GM21528 (cell line): ENCODE measurements at regions not wholly inside any gene's neighbourhood (a gene's known extent, or its start where the extent isn't known, plus 50 kb on each side); places are given as distances from the start of the nearest gene placed in this dataset.

Experiments
- ATAC-seq: cut with Tn5 transposase; IDR thresholded peaks from one replicate; pipeline ENCODE4 v1.9.1; 2021; ENCODE audit warnings: mild to moderate bottlenecking, moderate library complexity; ENCODE audit not compliant: unreplicated experiment, low FRiP score

DNA sequence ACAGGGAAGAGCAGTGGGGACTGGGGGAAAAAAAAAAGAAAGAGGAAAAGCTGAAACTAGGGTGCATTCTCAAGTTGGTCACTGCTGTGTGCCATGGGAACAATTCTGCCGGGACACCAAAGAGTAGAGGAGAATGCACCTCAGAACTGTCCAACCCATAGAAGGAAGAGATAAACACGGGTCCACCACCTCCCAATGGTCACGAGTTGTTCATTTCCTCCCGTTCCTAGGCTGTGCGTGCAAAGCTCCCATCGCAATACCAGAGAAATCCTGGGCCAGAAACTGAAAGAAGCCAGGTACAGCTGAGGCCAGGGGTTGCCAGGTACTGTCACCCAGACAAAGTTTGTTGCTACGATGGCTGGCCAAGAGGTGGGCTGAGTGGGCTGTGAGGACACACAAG, 236.9 kb upstream of the ANKRD55 start:
- no peak for ATAC-seq

DNA sequence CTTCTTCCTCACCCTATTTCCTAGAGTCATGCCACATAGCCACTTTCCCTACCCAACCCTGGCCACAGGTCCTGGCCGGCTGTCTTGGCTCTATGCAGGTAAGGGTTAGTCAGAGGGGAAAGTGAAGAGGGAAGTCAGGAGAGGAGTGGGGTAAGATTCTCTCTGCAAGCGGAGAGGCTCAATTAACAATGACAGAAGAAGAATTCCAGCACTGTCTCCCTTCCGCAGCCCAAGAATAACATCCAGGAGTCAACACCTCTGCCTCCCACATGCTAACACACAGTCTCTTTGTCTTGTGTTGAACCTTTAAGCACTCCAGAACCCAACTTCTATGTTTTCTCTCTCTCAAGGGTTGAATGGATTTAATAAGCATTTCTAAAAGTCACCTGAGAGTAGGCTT, 235.1 kb upstream of the ANKRD55 start:
- ATAC-seq: no peak

DNA sequence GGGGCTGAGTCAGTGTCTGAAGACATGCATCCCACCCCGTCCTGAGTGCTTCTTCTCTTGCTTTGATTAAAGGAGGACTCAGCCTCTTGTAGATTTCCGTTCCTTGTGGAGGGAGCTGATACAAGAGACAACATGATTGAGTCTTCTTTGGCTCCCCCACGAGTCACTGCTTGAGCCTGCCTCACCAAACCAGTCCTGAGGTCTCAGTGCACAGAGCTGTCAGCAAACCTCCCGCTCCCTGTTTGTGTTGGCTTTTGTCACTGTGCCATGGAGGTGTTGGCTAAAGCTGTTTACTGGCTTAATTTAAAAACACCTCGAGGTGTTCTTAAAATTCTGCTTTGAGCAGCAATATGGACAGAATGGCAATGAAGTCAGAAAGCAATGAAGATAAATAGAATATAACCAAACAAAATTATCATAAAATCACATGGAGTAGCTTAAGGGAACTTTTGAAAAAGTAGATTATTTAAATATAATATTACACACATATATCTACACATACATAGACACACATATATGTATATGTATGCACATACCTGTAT, 234.1 kb upstream of the ANKRD55 start:
- no peak for ATAC-seq

DNA sequence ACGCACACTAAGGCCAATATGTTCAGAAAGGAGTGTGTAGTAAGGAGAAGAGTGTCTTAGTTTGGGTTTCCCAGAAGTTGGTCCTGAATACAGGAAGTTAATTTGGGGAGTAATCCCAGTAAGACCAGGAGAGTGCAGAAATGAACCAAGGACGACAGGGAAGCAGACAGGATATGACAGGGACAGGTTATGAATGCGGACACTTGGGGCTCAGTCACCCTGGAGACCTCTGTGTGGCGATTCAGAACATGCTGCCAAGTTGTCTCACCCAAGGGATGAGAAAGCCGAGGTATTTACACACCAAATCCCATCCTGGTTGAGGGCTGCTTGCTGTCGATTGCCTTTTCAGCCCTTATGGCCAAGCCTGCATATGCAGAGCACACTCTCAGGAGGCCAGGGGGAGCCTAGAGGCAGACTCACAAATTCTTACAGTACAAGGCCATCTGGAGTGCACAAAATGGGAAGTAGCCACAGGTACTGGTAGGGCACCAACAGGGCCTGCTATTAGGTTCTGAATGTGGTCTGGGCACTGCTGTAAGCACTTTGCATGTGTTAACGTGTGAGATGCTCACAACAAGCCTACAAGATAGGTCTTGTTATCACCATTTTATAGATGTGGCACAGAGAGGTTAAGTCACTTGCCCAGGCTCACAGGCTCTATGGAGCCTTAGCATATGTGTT, 233.1 kb upstream of the ANKRD55 start:
- no peak for ATAC-seq

DNA sequence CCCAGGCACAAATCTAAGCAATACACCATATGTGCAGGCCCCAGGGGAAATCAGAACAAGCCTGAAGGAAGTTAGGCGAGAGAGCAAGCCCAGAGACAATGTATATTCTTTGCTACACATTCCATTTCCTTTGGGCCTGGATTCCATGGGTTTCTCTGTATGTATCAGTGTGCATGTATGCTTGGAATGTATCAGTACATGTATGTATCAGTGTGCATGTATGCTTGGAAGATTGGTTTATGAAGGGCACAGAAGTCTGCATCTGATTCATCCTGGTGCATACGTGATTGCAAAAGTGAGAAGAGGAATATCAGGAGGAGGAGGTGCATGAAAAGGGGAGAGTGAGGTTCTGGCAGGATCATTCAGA, 232.6 kb upstream of the ANKRD55 start:
- no peak for ATAC-seq

DNA sequence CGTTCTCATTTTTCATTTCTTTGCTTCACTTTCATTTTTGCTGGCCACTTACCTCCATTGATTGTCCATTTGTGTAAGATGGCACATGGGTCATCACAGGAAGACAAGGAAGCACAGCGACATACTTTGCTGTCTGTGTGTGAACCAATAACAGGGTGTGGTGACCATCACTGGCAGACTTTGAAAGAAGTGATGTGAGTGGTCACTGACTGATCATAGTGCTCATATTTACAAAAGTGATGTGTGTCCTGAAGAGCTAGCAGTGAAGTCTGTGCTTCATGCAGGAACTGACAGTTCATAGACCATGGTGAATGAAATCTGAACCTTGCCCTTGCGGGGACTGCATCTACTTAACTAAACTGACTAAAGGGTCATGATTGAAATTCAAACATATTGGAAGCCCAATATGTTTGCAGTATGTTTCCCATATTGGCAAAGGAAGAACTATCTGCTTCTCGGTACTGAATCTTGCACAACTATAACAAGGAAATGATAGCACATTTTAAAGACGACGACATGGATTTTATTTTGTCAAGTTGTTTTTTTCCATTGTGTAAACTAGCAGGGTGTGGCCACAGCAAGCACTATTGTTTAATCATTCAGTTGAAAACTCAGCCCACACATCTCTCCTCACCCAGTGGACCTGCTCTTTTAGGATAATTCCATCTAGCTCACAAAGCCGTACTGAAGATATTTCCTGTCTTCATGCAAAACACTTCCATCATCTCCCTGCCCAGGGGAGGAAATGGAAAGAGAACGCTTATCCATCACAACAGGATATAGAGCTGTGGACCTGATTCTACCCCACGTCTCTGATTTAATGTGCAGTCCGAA, 232.0 kb upstream of the ANKRD55 start:
- no peak for ATAC-seq

DNA sequence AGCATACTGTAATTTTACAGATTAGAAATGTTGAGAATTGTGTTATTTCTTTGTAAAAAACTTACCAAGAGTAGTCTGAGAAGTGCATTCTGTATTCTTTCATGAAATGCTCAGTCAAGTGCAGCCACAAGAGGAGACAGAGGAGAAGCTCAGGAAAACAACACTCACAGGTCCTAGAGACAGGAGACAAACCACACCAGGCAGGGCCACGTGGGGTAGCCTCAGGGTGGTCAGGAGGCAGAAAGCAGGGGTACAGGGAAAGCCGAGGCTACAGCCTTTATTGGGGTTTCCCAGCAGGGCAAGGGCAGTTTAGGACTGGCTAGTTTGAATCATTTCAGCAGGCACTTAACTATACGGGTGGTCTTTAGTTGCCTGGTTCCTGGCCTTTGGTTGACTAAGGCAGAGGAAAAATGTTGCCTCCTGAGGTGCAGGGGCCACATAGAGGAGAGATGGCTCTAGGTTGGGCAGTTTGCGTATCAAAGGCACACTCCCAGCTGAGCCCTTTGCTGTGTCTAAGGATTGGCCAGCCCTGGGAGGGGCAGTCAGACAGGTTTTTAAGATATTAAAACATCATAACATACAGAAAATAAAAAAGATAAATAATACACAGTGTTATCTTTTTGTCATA, 230.9 kb upstream of the ANKRD55 start:
- ATAC-seq: no peak

DNA sequence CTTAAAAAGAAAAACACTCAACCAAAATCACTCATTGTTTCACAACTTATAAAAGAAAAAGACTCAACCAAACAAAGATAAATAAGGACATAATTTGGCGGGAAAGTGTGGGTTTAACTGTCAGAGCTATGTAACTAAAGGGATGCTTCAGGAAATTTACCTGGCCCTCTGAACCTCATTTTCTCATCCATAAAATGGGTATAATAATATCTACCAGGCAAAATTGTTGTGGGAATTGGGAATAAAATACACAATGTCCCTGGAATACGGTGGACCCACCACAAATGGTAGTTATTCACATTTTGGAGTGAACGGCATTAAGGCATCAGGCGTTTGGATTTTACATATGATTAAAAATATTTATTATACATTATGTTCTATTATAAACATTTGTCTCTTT, 228.5 kb upstream of the ANKRD55 start:
- ATAC-seq: no peak

DNA sequence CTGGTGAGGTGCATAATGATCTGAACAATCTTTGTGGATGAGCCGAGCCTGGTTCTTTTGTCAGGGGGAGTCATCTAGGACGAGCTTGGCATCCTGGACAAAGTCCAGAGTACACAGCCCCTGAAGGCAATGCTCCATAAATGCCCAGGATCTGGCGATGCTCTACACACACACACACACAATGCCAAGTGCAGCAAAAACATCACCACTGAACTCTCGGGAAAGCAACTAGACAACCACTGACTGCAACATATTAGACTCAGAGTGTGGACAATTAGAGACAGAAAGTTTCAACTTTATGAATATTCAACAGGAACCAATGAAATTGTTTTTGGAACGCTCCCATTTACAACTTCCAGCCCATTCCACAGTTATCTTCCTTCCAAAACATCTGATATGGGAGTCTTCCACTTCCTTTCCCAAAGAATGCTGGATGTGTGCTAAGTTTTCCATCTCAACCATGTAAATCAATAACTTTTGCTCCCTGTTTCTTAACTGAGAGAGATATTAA, 227.6 kb upstream of the ANKRD55 start:
- no peak for ATAC-seq

DNA sequence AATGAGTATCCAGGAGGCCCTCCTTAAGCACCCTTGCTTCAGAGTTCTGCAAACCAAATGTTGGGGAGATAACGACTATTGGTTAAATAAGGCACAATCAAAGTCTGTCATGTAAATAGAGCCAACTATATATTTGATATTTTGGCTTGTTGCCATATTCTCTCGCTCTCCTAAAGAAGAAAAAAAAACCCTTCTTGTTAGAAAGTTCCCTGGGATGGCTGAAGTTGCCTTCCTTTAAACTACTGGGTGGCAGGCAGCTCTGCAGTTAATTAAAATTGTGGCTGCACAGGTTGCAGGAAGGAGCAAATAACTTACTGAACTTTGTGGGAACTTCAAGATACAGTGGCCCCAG, 227.0 kb upstream of the ANKRD55 start:
- no peak for ATAC-seq

DNA sequence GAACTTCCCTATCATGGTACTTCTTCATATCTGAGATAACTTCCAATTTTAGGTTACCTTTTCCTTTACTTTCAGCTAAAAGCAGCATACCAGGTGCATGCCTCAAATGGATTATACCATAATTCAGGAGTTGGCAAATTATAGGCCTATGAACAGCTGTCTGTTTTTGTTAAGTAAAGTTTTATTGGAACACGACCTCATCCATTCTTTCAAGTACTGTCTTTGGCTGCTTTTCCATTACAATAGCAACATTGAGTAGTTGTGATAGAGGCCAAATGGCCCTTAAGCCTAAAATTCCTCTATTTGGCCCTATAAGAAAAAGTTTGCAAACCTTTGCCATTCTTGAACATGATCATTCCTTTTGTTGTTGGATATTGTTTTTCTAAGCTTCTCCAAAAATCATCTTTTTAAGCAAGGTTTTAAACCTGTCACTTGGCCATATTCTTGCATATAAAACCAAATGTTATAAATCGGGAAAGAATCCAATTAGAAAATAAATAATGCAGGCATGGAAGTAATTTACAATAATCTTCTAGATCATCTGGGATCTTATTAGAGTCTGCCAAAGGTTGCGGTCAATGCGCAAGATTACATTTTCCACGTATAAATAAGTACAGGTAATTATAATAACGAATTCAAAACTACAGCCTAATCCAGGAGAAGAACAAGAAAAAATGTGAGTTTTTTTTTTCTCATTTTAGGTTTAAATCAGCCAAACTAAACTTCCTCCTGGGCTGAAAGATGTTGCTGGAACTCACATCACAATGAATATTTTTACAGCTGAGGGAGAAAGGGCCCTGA, 226.5 kb upstream of the ANKRD55 start:
- no peak for ATAC-seq

DNA sequence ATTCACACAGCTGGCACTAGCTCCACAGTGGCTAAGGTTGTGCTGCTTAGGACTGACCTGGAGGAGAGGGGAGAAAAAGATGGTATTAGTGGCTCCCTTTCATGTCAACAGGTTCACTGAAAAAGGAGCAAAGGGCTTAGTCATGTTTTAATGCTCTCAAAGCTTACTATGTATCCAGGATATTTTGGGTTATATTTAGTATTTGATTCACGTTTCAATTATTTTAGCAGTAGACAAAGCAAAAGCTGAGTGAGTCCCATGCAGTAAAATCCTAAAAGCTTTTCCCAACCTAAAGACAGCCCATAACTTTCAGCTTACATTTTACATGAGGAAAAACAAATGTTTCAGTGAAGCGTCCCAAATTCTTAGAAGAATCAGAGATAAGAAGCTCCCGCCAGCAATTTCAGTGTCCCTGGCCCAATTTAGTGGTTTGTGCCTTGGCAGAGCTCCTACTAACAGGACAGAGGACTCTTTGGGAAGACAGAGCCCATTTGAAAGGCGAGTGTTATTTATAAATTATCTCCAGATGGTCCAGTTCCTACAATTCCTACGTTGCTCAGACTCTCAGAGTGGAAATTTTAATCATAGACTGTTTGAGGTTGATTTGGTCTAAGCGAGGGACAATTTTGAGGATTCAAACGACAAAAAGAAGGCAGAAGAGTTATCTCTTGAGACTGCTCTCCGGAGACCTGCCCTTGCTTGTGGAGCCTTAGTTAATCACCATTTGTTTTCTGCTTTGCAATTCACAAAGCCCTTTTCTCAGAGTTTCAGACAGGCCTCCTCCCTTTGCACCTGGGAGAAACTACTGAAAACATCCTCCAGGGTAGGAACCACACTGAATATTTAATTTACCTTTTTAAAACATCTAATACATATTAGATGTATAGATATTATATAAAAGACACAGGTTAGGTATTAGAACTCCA, 225.0 kb upstream of the ANKRD55 start:
- ATAC-seq: no peak

DNA sequence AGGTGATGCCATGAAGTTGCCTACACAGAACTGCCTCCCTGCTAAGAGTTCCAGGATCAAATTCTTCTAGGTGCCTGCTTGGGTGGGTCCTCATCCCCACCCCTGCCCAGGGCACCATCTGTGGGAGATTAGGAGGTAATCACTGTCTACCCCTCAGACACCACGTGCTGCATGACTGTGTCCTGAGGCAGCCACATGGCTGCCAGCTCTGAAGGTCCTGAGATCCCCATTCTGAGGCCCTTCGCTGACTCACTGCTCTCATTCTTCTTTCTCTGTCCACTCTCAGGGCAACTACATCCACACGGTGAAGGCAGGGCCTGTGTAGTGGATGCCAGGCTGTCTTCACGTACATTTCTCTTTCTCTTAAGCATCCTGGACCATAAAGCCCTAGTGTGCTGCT, 222.9 kb upstream of the ANKRD55 start:
- no peak for ATAC-seq

DNA sequence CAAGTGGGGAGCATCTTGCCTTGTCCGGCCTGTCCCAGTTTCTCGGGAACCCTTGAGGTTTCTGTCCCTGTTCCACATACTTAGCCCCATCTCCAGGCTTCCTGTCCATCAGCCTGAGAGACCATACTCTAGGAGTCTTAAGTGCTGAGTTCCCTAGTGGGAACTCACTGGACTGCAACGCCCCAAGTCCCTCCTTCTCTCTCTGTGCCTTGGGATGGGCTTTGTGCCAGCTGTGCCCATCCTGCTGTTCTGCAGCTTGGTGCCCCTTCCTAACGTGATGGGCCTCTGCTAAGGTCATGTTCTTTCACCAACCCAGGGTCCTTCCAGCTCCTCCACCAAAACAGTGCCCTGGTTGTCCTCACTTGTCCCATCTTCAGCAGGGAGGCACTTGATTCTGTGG, 222.3 kb upstream of the ANKRD55 start:
- ATAC-seq: no peak

DNA sequence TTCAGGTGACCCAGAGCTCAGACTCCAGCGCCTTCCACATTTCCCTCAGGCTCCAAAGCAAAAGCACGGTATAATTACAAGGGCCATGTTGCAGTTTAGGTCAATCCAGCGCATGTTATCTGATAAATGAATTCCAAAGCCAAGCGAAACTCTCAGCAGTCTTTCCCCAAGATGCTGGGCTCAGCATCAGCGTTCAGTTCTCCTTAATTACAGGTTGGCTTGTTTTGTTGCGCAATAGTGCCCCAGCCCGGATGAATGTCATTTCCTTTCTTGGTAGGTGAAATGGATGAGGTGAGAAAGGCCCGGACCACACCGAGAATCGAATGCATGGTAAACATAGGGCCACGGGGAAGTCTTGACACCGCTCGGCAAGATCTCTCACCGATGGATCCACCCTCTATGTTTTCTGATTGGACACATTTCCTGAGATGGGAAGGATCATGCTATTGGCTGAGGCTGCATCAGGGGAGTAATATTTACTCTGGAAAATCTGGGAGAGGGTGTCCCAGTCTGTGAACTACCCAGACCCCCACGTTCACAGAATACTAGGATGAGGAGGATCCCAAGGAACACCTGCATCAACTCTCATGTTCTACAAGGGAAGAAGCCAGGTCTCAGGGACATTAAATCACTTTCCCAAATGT, 221.2 kb upstream of the ANKRD55 start:
- no peak for ATAC-seq

DNA sequence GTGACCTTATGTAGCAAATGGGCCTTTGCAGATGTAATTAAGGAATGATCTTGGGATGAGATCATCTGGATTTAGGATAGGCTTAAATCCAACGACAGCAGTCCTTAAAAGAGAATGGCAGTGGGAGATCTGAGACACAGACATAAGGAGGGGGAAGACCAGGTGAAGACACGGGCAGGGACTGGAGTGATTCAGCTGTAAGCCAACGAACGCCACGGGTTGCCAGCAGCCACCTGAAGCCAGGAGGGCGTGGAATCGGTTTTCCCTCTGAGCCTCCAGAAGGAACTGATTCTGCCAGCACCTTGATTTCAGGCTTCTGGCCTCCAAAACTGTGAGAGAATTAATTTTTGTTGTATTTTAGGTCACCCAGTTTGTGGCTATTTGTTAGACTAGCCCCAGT, 218.6 kb upstream of the ANKRD55 start:
- no peak for ATAC-seq

DNA sequence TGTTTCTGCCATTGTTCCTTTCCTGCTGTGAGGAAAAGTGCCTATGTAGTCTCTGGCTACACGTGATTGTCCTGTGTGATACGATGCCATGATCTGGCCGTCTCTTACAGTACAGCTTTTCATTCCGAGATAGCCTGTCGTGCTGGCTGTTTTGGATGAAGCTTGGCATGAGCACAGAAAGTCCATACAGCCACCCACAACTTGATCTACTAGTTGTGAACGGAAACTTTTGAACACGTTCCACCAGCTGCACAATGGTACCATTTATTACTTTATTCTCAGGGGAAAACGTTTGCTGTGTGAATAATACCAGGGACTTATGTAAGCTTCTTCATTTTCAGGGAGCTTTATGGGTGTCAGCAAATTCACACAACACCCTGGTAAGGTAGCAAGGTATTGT, 217.6 kb upstream of the ANKRD55 start:
- ATAC-seq: no peak

DNA sequence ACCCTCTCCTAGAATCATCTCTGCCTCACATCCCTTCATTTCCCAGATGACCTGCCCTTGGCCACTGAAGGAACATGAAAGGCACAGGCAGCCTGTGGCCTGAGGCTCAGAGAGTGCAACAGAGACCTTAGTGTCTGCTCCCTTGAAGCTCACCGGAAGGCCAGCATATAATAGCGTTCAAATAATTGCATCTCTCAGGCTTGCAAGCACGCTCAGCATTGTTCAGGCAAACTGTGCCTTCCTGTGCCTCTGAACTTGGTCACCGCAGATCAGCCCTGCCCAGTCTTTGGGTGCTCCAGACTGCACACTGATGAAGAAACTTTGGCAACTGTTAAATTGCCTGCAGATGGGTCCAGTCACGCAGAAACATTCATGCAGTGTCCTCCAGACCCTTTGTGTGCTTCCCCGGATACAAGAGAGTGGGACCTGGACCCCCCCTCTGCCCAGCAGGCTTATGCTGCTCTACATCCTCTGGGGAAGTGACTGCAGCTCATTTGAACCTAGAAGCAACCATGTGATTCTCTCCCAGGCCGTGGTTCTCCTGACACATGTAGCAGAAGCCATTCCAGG, 216.0 kb upstream of the ANKRD55 start:
- no peak for ATAC-seq

DNA sequence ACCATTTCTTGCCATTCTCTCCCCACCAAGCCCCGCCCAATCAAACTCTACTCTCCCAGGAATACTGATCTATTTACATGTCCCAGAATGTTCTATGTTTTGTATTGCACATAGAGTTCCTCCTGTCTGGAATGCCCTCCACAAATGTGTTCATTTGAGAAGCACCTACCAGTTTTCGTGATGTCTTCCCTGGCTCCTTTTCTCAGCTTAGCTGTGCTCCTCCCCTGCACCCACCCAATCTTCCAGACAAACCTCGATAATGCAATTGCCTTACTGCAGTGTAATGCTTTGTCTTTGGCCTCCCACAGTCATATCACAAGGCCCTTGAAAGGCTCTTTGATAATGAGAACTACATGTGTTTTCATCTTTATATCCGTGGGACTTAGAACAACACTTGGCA, 214.5 kb upstream of the ANKRD55 start:
- no peak for ATAC-seq
